ENCODE measurements at regions not wholly inside any gene's neighbourhood (a gene's known extent, or its start where the extent isn't known, plus 50 kb on each side); places are given as distances from the start of the nearest gene placed in this dataset.

DNA sequence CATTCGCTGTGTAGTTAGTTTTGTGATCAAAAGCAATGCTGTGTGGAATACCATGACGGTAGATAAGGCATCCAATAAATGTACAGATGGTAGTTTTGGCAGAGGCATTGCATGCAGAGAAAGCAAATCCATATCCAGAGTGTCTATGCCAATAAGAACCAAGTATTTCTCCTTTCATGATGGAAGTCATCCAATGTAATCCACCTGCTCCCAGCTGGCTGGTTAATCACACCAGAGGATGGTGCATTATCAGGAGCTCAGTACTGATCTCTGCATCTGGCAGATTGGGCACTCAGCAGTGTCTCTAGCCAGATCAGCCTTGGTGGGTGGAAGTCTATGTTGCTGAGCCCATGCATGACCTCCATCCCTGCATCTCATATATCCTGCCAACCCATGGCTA, 677.7 kb upstream of the NECTIN3 start:
- H3K9me3 ChIP-seq (replicated peaks; ENCODE audit: control insufficient read depth, insufficient read depth, low read length) = no peaks in the 10 kb centered on the region
- intact Hi-C loops (cut with micrococcal nuclease; ENCODE audit: unreplicated experiment) = no loop called here
- no peak overlapping the region for H3K27ac ChIP-seq (ENCODE audit: control insufficient read depth, insufficient read depth)
- CTCF ChIA-PET = no interaction called here
- no peak for DNase-seq (ENCODE audit: low read depth, low spot score)
- no TSS peak for BruUV-seq (replicated peaks)
- no peaks in the 10 kb centered on the region for H3K36me3 ChIP-seq (ENCODE audit: control insufficient read depth in 2 of 2, insufficient read depth in 2 of 2, low read length in 1 of 2)
- FAIRE-seq = no peak
- POLR2A ChIA-PET = no interaction called here
- RAD21 ChIA-PET (ENCODE audit: unreplicated experiment) = no interaction called here
- 8% methylated on average over 2 of the region's 2 CpGs for WGBS (ENCODE audit: insufficient coverage, insufficient replicate concordance, low lambda C conversion rate, missing lambda C conversion rate)
- in situ Hi-C loops (cut with MboI) = no loop called here
- H3K79me2 ChIP-seq (ENCODE audit: control insufficient read depth, insufficient read depth, low read length) = no peaks in the 10 kb centered on the region
- SMC1A ChIA-PET (ENCODE audit: uncharacterized antibody, unreplicated experiment) = no interaction called here
- no peaks in the 10 kb centered on the region for H3K27me3 ChIP-seq (replicated peaks in 1 of 2; ENCODE audit: control insufficient read depth in 2 of 2, insufficient read depth in 2 of 2, low read length in 1 of 2)
- H4K20me1 ChIP-seq (ENCODE audit: control insufficient read depth, insufficient read depth) = no peaks in the 10 kb centered on the region
- H3K9ac ChIP-seq (ENCODE audit: control insufficient read depth, insufficient read depth, low read length) = no peak overlapping the region
- no peaks in the 10 kb centered on the region for H3K4me1 ChIP-seq (ENCODE audit: control insufficient read depth, insufficient read depth, low read length)
- no peak overlapping the region for H3K4me2 ChIP-seq (ENCODE audit: control insufficient read depth, insufficient read depth)
- ATAC-seq = no peak
- no peak overlapping the region for H2AFZ ChIP-seq (ENCODE audit: control insufficient read depth, low read depth, low read length)
- H3K4me3 ChIP-seq = no peak overlapping the region
- TF ChIP-seq NFXL1 (IDR thresholded peaks at IDR 0.05; ENCODE audit: borderline replicate concordance) (no peak), IRF4 (IDR thresholded peaks at IDR 0.05; ENCODE audit: low read depth, low read length) (no peak), ATF3 (IDR thresholded peaks at IDR 0.05; ENCODE audit: borderline replicate concordance, extremely low read depth, low read depth, low read length) (no peak), RB1 (IDR thresholded peaks at IDR 0.05; ENCODE audit: borderline replicate concordance) (no peak), RUNX3 (IDR thresholded peaks at IDR 0.05; ENCODE audit: low read length) (no peak), EZH2 (IDR thresholded peaks at IDR 0.05; ENCODE audit: borderline replicate concordance, control insufficient read depth, low read depth, low read length) (no peak), ZNF217 (IDR thresholded peaks at IDR 0.05) (no peak), POLR2AphosphoS5 (IDR thresholded peaks at IDR 0.05; ENCODE audit: low read length) (no peak), ZNF592 (IDR thresholded peaks at IDR 0.05) (no peak), ETV6 (conservative IDR thresholded peaks at IDR 0.05 in 1 of 2, IDR thresholded peaks at IDR 0.05 in 1 of 2; ENCODE audit: borderline replicate concordance in 1 of 2, low read depth in 1 of 2) (no peak), PAX5 (IDR thresholded peaks at IDR 0.05; ENCODE audit: borderline replicate concordance, low read depth, low read length) (no peak), TCF3 (IDR thresholded peaks at IDR 0.05; ENCODE audit: borderline replicate concordance, insufficient read depth, low read depth, low read length) (no peak), LARP7 (IDR thresholded peaks at IDR 0.05) (no peak), RFX5 (IDR thresholded peaks at IDR 0.05; ENCODE audit: low read depth, low read length) (no peak), EED (IDR thresholded peaks at IDR 0.05; ENCODE audit: low read depth) (no peak), E2F4 (IDR thresholded peaks at IDR 0.05; ENCODE audit: low read depth, low read length) (no peak), NFYB (IDR thresholded peaks at IDR 0.05; ENCODE audit: insufficient read depth, low read depth, low read length) (no peak), RELB (IDR thresholded peaks at IDR 0.05; ENCODE audit: low read depth) (no peak)

Measured in GM12878 (cell line).